NCI-H187 treated with DMSO at 0.1 percent for 48 hours (cell line): ENCODE measurements at regions not wholly inside any gene's neighbourhood (a gene's known extent, or its start where the extent isn't known, plus 50 kb on each side); places are given as distances from the start of the nearest gene placed in this dataset.
A peak's percentile ranks its signal among the peaks of the same experiment; 100 is the strongest.
"Not testable (repeated sequence)": the region's sequence is repeated elsewhere in the genome, so short reads cannot be mapped to it uniquely, and the experiment has no call there.

Source experiments
- DNase-seq: peaks from one replicate; lab custom pipeline; 2025; lab: John Stamatoyannopoulos, UW

- DNase-seq, result no peak
Observed at GRCh38 chr4:120005527-120005926, 61.1 kb downstream of the MAD2L1 start.

- no peak for DNase-seq
Observed at GRCh38 chr4:120005076-120005475, 61.6 kb downstream of the MAD2L1 start.

- DNase-seq, result no peak
Observed at GRCh38 chr4:120004054-120004453, 62.6 kb downstream of the MAD2L1 start.

GRCh38 chr4:120003193-120003592, 63.5 kb downstream of the MAD2L1 start:
- DNase-seq, result no peak

GRCh38 chr4:120001850-120002249, 64.8 kb downstream of the MAD2L1 start:
- DNase-seq, result no peak

- no peak for DNase-seq
Observed at GRCh38 chr4:120000591-120001296, 65.9 kb downstream of the MAD2L1 start.

GRCh38 chr4:119996024-119996423, 70.6 kb downstream of the MAD2L1 start:
- not testable (repeated sequence) for DNase-seq

GRCh38 chr4:119984996-119985395, 81.7 kb downstream of the MAD2L1 start:
- no peak for DNase-seq

- no peak for DNase-seq
Observed at GRCh38 chr4:119982756-119983155, 83.9 kb downstream of the MAD2L1 start.

- DNase-seq, result no peak
Observed at GRCh38 chr4:119980456-119980855, 86.2 kb downstream of the MAD2L1 start.

- no peak for DNase-seq
Observed at GRCh38 chr4:119977076-119977940, 89.3 kb downstream of the MAD2L1 start.

- DNase-seq, result no peak
Observed at GRCh38 chr4:119971431-119972084, 95.1 kb downstream of the MAD2L1 start.

GRCh38 chr4:119962631-119963030, 104.0 kb downstream of the MAD2L1 start:
- DNase-seq, result no peak

GRCh38 chr4:119958983-119959382, 107.7 kb downstream of the MAD2L1 start:
- DNase-seq, result no peak

- DNase-seq, result no peak
Observed at GRCh38 chr4:119955256-119955655, 111.4 kb downstream of the MAD2L1 start.

- DNase-seq, result not testable (repeated sequence)
Observed at GRCh38 chr4:119954487-119954886, 112.2 kb downstream of the MAD2L1 start.

- no peak for DNase-seq
Observed at GRCh38 chr4:119946359-119946758, 120.3 kb downstream of the MAD2L1 start.

GRCh38 chr4:119942806-119943205, 123.8 kb downstream of the MAD2L1 start:
- no peak for DNase-seq

GRCh38 chr4:119940557-119940956, 126.1 kb downstream of the MAD2L1 start:
- no peak for DNase-seq

GRCh38 chr4:119939071-119939995, 127.3 kb downstream of the MAD2L1 start:
- DNase-seq, result no peak

- DNase-seq, result no peak
Observed at GRCh38 chr4:119937746-119938145, 128.9 kb downstream of the MAD2L1 start.

- DNase-seq, result peak; percentile 24
Observed at GRCh38 chr4:119933606-119934005, 133.0 kb downstream of the MAD2L1 start.
